T-helper 2 cell treated with Interferon-gamma antibody and Interleukin-4, amounts not matched to agents 5 μg/mL and 100 μg/mL, for 36 hours (primary cell): ENCODE measurements at regions not wholly inside any gene's neighbourhood (a gene's known extent, or its start where the extent isn't known, plus 50 kb on each side); places are given as distances from the start of the nearest gene placed in this dataset.

Source experiments
- DNase-seq: peaks from one replicate; pipeline ENCODE4 v3.0.0; 2021; ENCODE audit warnings: low spot score
- H3K27ac Mint-ChIP-seq: one replicate; pipeline ENCODE4 v1.8.0; 2021; ENCODE audit warnings: mild to moderate bottlenecking, mixed read lengths
- H3K27me3 Mint-ChIP-seq: one replicate; pipeline ENCODE4 v1.8.0; 2021; ENCODE audit warnings: low read depth, mixed read lengths
- H3K36me3 Mint-ChIP-seq: one replicate; pipeline ENCODE4 v1.8.0; 2021; ENCODE audit warnings: low read depth, mixed read lengths
- H3K4me1 Mint-ChIP-seq: one replicate; pipeline ENCODE4 v1.8.0; 2021; ENCODE audit warnings: low read depth, mixed read lengths
- H3K4me3 Mint-ChIP-seq: one replicate; pipeline ENCODE4 v1.8.0; 2022; ENCODE audit warnings: mild to moderate bottlenecking, moderate library complexity, mixed read lengths
- H3K9me3 Mint-ChIP-seq: one replicate; pipeline ENCODE4 v1.8.0; 2021; ENCODE audit warnings: mixed read lengths

DNA sequence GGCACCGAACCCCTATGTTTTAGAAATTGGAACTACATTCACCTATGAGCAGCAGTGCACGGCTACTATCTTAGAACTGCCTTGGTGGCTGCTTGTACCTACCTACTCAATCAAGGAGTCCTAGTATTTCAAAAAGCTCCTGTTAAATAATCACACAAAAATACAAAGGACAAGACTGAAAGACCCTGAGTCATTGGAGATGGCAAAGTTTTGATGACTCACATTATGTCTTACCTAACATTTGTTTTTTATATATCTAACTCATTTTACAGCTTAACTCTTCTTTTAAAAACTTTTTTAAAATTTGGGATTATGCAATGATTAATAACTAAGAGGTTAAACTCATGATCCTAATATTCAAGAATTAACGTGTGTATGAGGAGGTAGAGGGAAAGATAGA lies 1206.0 kb upstream of the TMPRSS15 start:
- no peaks in the 10 kb centered on the region for H3K27me3 Mint-ChIP-seq

DNA sequence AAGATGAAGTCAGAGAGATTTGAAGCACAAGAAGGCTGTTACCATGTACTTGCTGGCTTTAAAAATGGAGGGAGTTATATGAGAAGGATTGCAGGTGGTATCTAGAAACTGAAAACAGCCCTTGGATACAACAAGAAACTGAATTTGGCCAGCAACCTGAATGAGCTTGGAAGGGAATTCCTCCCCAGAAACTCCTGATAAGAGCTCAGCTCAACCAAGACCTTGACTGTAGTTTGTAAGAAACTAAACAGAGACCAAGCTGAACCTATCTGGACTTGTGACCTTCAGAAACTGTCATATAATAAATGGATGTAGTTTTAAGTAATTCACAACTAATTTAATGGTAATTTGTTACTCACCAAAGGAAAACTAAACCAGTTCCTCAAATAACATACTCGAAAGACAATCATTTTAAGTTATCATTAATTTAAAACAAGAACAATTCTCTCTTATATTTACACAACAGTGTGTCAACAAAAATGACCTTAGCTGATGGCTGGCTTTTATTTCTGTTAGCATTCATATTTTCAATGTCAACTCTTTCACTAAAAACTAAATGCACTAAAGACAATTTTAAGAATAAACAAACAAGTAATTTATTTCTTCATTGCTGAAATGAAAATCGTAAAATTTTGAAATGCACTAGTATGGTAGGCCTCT lies 1218.4 kb upstream of the TMPRSS15 start:
- no peak for DNase-seq
- peaks cover 48% of the 10 kb centered on the region for H3K9me3 Mint-ChIP-seq
- H3K27ac Mint-ChIP-seq: no peak overlapping the region
- no peaks in the 10 kb centered on the region for H3K4me1 Mint-ChIP-seq
- no peak overlapping the region for H3K4me3 Mint-ChIP-seq
- H3K36me3 Mint-ChIP-seq: no peaks in the 10 kb centered on the region
- H3K27me3 Mint-ChIP-seq: no peaks in the 10 kb centered on the region

More for the DNA sequence above, 1206.0 kb upstream of the TMPRSS15 start:
- no peaks in the 10 kb centered on the region for H3K36me3 Mint-ChIP-seq
- no peak overlapping the region for H3K4me3 Mint-ChIP-seq
- no peak overlapping the region for H3K27ac Mint-ChIP-seq
- no peak for DNase-seq
- no peaks in the 10 kb centered on the region for H3K4me1 Mint-ChIP-seq
- peaks cover 40% of the 10 kb centered on the region for H3K9me3 Mint-ChIP-seq

DNA sequence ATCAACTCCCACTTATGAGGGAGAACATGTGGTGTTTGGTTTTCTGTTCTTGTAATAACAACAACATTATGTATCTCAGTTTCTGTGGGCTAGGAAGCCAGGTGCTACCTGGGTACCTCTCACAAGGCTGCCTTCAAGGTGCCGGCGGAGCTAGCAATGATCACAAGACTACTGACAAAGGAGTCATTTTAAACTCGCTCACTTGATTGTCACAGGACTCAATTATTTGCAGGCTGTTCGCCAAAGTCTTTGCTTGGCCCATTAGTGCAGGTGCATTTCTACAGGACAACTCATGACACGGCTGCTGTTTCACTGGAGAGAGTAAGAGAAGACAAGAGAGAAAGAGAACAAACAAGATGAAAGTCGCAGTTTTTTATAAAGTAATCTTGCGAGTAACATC lies 1237.4 kb upstream of the TMPRSS15 start:
- no peak for DNase-seq
- no peak overlapping the region for H3K27ac Mint-ChIP-seq
- no peaks in the 10 kb centered on the region for H3K27me3 Mint-ChIP-seq
- H3K4me3 Mint-ChIP-seq: no peak overlapping the region
- H3K9me3 Mint-ChIP-seq: peaks cover 28% of the 10 kb centered on the region
- H3K36me3 Mint-ChIP-seq: no peaks in the 10 kb centered on the region
- no peaks in the 10 kb centered on the region for H3K4me1 Mint-ChIP-seq

DNA sequence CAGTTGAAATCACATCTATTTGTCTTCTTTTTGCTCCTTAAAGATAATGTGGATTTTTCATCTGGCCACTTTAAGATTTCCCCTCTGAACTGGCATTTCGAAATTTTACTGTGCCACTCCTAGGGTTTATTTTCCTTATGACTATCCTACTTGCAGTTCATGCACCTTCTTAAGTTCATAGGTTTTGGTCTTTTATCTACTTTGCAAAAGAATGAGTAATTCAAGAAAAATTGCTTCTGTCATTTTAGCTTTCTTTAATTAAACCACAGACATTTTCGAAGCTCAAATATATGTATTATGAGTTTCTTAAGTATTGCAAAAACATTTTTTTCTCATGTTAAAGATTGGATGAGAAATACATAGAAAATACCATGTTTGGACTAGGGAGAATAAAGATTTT lies 1244.8 kb upstream of the TMPRSS15 start:
- no peaks in the 10 kb centered on the region for H3K36me3 Mint-ChIP-seq
- peaks cover 25% of the 10 kb centered on the region for H3K9me3 Mint-ChIP-seq
- H3K4me3 Mint-ChIP-seq: no peak overlapping the region
- no peaks in the 10 kb centered on the region for H3K4me1 Mint-ChIP-seq
- no peaks in the 10 kb centered on the region for H3K27me3 Mint-ChIP-seq
- no peak overlapping the region for H3K27ac Mint-ChIP-seq
- no peak for DNase-seq

DNA sequence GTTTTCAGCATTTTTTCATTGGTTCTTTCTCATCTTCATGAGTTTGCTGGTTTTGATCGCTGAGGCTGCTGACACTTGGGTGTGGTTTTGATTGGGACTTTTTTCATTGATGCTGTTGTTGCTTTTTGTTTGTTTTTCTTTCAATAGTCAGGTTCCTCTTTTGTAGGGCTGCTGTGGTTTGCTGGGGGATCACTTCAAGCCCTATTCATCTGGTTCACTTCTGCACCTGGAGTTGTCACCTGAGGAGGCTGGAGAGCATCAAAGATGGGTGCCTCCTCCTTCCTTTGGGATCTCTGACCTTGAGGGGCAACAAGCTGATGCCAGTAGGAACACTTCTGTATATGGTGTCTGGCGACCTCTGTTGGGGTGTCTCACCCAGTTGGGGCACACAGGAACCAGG lies 1279.9 kb upstream of the TMPRSS15 start:
- Mint-ChIP-seq H3K36me3 (no peaks in the 10 kb centered on the region), H3K9me3 (peaks cover 50% of the 10 kb centered on the region), H3K4me3 (no peak overlapping the region), H3K27ac (no peak overlapping the region), H3K27me3 (no peaks in the 10 kb centered on the region), H3K4me1 (no peaks in the 10 kb centered on the region)
- DNase-seq: no peak

DNA sequence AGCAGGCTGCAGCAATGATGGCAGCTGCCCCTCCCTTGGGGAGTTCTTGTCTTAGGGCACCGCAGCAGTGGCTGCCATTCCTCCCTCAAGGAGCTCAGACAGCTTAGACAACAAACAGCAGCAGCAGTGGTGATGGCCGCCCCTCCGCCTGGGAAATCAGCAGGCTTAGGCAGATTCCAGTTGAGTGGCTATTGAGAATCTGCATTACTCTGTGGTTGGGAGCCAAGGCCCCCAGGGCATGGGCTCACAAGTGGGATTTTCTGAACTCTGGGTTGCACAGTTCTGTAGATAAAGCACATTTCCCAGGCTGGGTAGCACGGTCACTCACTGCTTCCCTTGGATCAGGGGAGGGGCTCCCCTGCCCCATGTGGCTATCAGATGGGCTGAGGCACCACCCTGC lies 1280.7 kb upstream of the TMPRSS15 start:
- H3K9me3 Mint-ChIP-seq: peaks cover 44% of the 10 kb centered on the region
- H3K27me3 Mint-ChIP-seq: no peaks in the 10 kb centered on the region
- H3K4me3 Mint-ChIP-seq: no peak overlapping the region
- no peak for DNase-seq
- H3K4me1 Mint-ChIP-seq: no peaks in the 10 kb centered on the region
- no peaks in the 10 kb centered on the region for H3K36me3 Mint-ChIP-seq
- H3K27ac Mint-ChIP-seq: no peak overlapping the region

DNA sequence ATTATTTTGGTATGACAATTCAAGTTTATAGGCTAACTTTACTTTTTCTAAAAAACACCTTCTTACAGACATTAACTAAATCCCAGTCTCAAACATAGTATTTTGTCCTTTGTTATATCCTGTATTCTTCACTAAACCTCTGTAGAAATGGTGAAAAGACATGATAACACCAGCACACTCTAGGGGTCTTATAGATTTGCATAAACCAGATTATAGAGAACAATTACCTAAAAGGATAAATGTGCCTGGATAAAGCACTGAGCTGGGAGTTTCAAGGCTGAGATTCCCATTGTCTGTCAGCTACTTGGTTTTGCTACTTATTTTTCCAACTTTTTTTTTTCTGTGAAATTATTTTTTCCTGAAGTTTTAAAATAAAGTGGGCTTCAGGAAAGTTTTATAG lies 1288.6 kb upstream of the TMPRSS15 start:
- DNase-seq: no peak
- Mint-ChIP-seq H3K4me1 (no peaks in the 10 kb centered on the region), H3K4me3 (no peak overlapping the region), H3K27ac (no peak overlapping the region), H3K9me3 (peaks cover 36% of the 10 kb centered on the region), H3K27me3 (no peaks in the 10 kb centered on the region), H3K36me3 (no peaks in the 10 kb centered on the region)

DNA sequence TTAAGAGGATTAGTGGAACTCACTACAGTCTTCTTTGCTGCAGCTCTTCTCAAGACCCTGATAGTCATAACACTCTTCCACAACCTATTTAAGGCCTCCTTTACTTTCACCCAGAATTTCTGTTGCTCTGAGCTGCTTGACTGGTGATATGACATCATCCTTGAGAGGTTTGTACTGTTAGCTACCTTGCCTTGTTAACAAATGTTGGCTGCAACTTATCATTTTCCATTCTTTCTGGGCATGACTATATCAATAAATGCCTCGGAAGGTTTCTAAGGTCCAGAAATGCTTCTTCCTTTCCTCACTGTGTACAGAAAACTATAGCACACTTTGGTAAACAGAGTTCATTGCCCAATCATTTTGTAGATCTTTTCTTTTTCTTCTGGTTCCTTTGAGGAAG lies 1292.2 kb upstream of the TMPRSS15 start:
- Mint-ChIP-seq H3K4me1 (no peaks in the 10 kb centered on the region), H3K4me3 (no peak overlapping the region), H3K9me3 (peaks cover 49% of the 10 kb centered on the region), H3K27ac (no peak overlapping the region), H3K36me3 (no peaks in the 10 kb centered on the region), H3K27me3 (no peaks in the 10 kb centered on the region)
- DNase-seq: no peak

DNA sequence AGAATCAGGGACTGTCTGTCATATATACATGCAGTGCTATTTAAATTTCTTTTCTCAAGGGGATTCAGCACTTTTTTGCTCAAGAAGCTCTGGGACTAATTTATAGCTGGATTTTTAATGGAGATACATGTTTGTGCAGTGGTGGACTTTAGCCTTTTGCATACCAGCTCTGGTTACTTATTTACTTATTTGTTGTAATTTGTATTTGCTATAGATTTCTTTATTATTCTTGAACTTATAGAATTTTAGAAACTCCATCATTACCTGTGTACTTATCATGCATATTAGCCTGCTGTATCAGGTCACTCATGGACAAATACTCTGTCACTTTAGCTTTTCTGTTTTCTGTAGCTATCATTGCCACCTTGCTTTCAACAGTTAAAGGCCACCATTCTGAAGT lies 1296.9 kb upstream of the TMPRSS15 start:
- no peak overlapping the region for H3K27ac Mint-ChIP-seq
- no peaks in the 10 kb centered on the region for H3K4me1 Mint-ChIP-seq
- H3K27me3 Mint-ChIP-seq: no peaks in the 10 kb centered on the region
- H3K36me3 Mint-ChIP-seq: no peaks in the 10 kb centered on the region
- H3K4me3 Mint-ChIP-seq: no peak overlapping the region
- peaks cover 65% of the 10 kb centered on the region for H3K9me3 Mint-ChIP-seq
- DNase-seq: no peak

DNA sequence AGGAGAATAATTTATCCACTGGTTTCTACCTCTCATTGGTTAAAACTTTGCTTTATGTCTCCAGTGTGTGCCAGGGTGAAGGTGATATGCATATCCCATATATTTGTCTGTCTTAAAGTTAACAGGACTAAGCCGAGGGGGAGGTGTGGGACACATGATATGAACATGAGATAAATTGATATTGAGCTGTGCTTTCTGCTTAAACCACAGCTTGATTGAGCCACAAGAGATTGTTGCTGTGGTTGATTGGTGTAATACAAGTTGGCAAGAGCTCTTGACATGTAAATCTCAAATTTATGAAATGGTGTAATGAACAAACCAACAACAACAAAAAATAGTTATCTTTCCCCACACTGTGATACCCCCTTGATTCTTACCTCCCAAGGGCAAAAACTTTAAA lies 1295.5 kb upstream of the NCAM2 start:
- no peak for DNase-seq
- no peak overlapping the region for H3K27ac Mint-ChIP-seq
- no peaks in the 10 kb centered on the region for H3K4me1 Mint-ChIP-seq
- no peaks in the 10 kb centered on the region for H3K36me3 Mint-ChIP-seq
- H3K9me3 Mint-ChIP-seq: peaks cover 67% of the 10 kb centered on the region
- H3K27me3 Mint-ChIP-seq: no peaks in the 10 kb centered on the region
- H3K4me3 Mint-ChIP-seq: no peak overlapping the region

DNA sequence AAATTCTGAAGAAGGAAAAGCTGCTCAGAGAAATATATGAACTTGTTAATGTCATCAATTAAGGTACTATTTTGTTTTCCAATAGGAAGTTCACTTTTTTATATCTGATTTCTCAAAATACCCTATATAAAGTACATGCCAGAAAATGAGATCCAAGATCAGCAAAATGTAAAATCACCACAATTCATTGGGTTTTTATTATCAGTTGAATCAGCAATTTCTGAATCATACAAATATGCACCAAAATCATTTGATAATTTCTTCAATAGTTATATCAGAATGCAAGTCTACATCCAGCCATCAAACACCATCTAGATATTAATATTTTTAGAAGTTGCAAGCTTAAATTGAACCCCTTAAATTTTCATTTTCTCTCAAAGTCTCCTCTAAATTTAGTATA lies 1293.4 kb upstream of the NCAM2 start:
- Mint-ChIP-seq H3K4me1 (no peaks in the 10 kb centered on the region), H3K9me3 (peaks cover 54% of the 10 kb centered on the region), H3K36me3 (no peaks in the 10 kb centered on the region), H3K27me3 (no peaks in the 10 kb centered on the region), H3K4me3 (no peak overlapping the region), H3K27ac (no peak overlapping the region)
- no peak for DNase-seq

DNA sequence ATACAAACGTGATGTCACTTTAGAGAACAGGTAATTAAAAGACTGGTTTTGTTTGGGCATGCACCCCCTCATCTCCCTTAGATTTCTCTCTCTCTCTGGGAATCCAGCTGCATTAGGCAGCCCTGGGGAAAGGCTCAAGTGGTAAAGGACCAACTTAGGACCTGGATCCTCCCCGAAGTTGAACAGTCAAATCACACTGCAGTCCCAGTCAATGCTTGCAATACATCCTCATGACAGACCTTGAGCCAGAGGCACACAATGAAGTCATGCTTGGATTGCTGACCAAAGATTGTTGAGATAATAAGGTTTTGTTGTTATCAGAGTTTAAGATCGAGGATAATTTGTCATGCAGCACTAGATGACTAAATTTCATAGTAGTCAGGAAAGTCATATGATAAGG lies 1285.8 kb upstream of the NCAM2 start:
- Mint-ChIP-seq H3K36me3 (no peaks in the 10 kb centered on the region), H3K4me3 (no peak overlapping the region), H3K27ac (no peak overlapping the region), H3K4me1 (no peaks in the 10 kb centered on the region), H3K27me3 (no peaks in the 10 kb centered on the region), H3K9me3 (peaks cover 47% of the 10 kb centered on the region)
- DNase-seq: no peak

DNA sequence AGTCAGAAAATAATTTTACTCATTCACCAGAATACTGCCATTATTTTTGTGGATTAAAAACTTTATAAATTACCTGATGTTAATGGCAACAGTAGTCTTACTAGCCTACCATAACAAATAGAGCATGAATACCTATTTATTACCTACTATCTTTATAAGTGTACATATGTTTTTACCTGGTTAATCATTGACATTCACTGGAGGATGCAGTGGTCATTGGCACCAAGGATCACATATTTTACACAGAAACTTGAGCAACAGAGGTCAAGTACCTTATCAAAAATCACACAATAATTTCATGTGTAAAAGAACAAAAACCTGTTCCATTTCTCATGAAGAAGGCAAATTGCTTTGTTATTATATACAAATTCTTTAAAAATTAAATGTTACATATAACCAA lies 1284.9 kb upstream of the NCAM2 start:
- no peaks in the 10 kb centered on the region for H3K27me3 Mint-ChIP-seq
- peaks cover 47% of the 10 kb centered on the region for H3K9me3 Mint-ChIP-seq
- H3K36me3 Mint-ChIP-seq: no peaks in the 10 kb centered on the region
- DNase-seq: no peak
- no peaks in the 10 kb centered on the region for H3K4me1 Mint-ChIP-seq
- no peak overlapping the region for H3K27ac Mint-ChIP-seq
- no peak overlapping the region for H3K4me3 Mint-ChIP-seq

DNA sequence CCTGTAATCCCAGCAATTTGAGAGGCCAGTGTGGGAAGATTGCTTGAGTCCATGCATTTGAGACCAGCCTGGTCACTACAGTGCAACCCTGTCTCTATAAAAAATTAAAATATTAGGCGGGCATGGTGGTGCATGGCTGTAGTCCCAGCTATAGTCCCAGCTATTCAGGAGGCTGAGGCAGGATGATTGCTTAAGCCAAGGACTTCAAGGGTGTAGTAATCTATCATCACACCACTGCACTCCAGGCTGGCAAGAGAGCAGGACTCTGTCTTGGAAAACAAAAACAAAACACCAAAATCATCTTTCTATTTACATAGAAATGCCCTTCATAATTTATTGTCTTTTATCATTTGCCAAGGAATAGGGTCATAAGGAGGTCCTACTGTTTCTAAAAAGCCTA lies 1274.1 kb upstream of the NCAM2 start:
- Mint-ChIP-seq H3K36me3 (no peaks in the 10 kb centered on the region), H3K4me3 (no peak overlapping the region), H3K4me1 (no peaks in the 10 kb centered on the region), H3K9me3 (peaks cover 29% of the 10 kb centered on the region), H3K27ac (no peak overlapping the region), H3K27me3 (no peaks in the 10 kb centered on the region)
- DNase-seq: no peak

DNA sequence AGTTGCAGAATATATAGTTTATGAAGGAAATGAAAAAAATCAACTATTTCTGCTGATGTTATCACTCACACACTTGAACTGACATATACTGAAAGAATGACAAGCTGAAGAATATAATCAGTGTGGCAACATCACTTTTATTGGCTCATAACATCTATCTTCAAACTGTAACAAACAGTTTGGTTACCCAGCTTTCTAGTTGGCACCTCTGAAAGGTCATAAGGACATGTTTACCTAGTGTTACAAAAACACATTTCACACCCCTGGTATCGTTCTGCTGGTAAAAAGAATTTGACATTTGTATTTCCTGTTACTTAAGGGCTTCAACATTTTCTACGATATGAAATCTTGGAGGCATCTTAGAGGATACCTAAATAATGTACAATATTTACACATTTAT lies 1267.0 kb upstream of the NCAM2 start:
- Mint-ChIP-seq H3K4me3 (no peak overlapping the region), H3K9me3 (peaks cover 32% of the 10 kb centered on the region), H3K36me3 (no peaks in the 10 kb centered on the region), H3K27me3 (no peaks in the 10 kb centered on the region), H3K27ac (no peak overlapping the region), H3K4me1 (no peaks in the 10 kb centered on the region)
- DNase-seq: no peak
